GM19324 (cell line): ENCODE measurements at regions not wholly inside any gene's neighbourhood (a gene's known extent, or its start where the extent isn't known, plus 50 kb on each side); places are given as distances from the start of the nearest gene placed in this dataset.

Experiments used
- ATAC-seq: cut with Tn5 transposase; IDR thresholded peaks from one replicate; pipeline ENCODE4 v1.9.1; 2021; ENCODE audit warnings: mild to moderate bottlenecking, moderate library complexity; ENCODE audit not compliant: unreplicated experiment, low FRiP score

- ATAC-seq = no peak
Observed at GRCh38 chr9:86893811-86894490, 53.4 kb downstream of the GAS1 start.

DNA sequence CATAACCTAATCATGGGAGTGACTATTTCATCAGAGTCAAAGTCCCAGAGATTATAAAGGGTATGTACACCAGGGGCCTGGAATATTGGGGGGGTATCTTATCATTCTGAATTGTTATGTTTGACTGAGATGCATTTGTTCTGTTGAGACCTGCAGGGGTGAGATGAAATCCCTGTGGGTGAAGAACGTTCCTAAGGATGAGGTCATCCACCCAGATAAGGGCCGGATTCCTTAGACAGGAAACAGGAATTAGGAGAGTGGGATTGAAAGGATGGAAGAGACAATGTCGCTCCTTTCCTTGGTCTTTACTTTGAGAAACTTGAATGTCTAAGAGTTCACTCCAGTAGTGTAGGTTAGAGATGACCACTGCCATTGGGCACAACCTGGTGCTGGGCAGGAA is 54.7 kb downstream of the GAS1 start:
- no peak for ATAC-seq

GRCh38 chr9:86891886-86892437 is 55.3 kb downstream of the GAS1 start:
- ATAC-seq = no peak

DNA sequence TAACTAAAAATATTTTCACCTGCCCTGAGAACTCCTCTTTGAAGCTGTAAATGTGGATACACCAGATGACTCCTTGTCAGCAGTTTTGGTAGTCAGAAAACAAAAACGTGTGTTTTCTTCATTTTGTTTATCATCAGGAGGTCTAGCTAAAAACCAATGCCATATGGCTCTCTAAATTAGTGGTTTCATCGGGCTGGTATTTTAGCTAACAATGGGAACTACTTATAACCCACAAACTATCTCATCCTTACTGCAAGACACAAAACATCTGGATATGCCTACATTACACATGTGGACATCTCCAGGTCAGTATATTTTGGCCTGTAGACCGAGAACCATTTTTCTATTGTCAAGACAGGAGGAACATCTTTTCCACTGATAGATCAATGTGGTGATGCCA is 56.2 kb downstream of the GAS1 start:
- no peak for ATAC-seq

DNA sequence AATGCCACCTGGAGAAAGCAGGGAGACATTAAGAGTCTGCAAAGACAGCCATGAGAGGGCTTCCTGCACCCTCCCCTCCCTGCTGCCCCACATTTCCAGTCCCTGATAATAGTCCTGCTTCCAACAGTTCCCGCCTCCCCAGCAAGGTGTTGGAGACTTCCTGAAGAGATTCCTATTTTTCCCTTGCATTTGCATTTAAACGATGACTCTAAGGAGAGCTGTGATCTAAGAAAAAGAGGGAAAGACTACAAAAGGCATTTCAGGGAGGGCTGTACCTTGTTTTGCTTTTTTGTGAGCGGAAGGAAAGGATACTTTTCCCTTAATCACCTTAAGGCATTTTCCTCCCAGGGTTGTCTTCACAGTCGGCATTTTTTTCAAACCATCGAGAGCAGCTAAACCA is 62.1 kb downstream of the GAS1 start:
- no peak for ATAC-seq

DNA sequence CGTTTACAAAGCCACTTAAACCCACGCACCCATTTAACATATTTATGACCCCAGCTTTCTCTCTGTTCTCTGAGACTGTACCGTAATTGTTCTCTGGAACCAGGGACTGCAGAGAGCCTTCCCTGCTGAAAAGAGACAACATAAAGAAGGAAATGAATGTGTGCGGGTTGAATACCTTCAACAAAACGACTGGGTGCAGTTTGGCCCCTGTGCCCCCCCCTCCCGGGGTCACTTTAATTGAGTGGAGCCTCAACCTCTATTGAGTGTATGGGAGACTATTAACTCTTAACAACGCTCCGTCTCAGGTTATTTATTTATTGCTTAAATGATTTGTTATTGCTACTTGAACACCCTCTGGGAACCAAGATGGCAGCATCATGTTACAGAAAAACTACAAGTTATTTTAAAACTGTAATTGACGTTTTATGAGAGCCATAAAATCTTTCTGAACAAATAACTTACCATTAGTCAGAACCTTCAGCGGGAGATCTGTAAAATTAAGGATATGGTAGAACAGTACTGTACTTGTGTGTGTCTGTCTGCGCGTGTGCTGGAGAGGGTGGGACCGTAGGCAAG is 70.6 kb downstream of the GAS1 start:
- no peak for ATAC-seq

DNA sequence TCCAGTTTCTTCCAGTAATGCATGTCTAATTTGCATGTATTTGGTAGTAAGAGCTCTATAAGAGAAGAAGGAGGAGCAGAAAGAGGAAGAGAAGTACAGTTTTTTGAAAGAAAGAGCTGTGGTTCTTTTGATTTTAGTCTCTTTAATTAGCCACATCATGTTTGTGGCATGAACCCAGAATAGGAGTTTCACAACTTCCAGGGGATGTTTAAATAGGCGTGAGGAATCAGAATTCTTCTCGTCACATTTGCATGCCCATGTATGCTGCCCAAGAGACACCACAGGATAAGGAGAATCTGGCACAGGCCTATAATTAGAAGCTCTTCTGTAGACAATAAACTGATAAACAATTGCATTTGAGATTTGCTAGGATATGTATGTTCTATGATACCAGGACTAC is 78.7 kb downstream of the GAS1 start:
- ATAC-seq = no peak

- no peak for ATAC-seq
Observed at GRCh38 chr9:86867804-86868313, 79.4 kb downstream of the GAS1 start.

DNA sequence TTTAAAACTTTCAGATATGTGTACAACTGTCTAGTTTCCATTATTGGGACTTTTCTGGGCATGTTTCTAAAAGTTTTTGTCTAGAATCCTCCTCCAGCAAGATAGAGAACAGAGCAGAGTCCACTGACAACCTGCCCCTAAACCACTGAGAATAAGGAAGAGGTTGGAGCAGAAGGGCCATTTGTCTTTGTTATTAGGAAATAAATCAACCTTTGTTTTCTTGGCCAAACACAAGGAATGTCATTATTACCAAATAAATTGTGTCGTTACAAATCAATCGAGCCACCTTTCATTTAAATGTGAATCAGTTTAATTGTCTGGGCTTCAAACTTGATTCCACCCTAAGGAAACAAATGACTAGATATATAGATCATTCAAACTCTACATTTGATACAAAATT is 81.4 kb downstream of the GAS1 start:
- ATAC-seq = no peak

- ATAC-seq = no peak
Observed at GRCh38 chr9:86860006-86860405, 87.3 kb downstream of the GAS1 start.

- ATAC-seq = no peak
Observed at GRCh38 chr9:86859056-86859455, 88.2 kb downstream of the GAS1 start.

- ATAC-seq = no peak
Observed at GRCh38 chr9:86858009-86858408, 89.3 kb downstream of the GAS1 start.

DNA sequence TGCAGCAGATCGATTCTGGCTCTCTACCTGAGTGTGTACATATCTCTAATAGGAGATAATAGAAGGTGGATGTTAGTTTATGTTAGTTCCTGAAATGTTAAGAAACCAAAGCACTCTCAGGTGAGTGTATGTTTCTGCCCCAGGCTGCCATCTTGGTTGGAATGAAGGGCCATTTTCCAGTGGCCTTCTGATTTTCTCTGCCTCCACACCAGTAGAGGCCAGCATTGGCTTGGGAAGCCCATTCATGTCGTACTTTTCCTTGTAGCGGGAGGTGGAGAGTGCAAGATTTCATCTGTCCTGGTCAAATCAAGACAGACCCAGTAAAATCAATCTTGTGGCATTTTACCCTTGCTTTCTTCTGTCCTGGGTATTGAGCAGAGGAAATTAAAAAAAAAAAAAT is 91.0 kb downstream of the GAS1 start:
- ATAC-seq = no peak

- ATAC-seq = no peak
Observed at GRCh38 chr9:86854898-86855523, 92.3 kb downstream of the GAS1 start.

- ATAC-seq = no peak
Observed at GRCh38 chr9:86846656-86847055, 100.7 kb downstream of the GAS1 start.

DNA sequence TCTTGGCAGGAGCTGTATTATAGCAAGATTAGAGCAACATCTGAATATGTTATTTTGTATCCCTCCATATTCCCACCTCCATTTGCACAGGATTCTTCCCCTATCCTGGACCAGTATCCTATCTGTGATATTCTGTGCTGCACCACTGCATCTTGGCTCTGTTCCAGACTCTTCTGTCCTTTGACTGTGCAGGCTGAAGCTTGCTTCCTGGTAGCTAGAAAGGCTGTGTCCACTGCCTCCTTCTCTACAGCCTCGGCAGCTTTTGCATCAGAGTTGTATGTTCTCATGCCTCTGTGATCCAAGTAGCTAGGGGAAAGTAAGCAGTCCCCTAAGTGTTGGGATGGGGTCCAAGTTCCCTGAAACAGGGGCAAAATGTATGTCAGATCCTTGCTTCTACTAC is 104.1 kb downstream of the GAS1 start:
- no peak for ATAC-seq

- ATAC-seq = no peak
Observed at GRCh38 chr9:86842573-86842972, 104.7 kb downstream of the GAS1 start.

DNA sequence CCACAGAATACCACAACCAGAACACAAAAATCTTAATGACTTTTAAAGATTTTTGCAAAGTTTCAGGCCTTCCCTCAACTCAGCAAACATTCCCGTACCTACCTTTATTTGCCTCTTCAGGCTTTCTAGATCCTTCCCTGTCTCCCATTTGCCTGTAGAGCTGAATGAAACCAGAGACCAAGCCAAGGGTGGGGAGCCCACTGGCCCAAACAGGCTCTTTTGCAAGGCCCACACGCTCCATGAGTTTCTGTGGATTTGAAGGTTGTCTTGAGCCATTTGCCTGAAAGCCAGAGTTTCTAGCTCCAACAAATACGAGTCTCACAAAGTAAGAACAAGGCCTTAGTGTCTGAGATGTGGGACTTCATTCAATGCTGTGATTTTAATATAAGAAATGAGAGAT is 107.8 kb downstream of the GAS1 start:
- no peak for ATAC-seq

GRCh38 chr9:86838519-86839497 is 108.5 kb downstream of the GAS1 start:
- ATAC-seq = no peak

- no peak for ATAC-seq
Observed at GRCh38 chr9:86837345-86837744, 110.0 kb downstream of the GAS1 start.

DNA sequence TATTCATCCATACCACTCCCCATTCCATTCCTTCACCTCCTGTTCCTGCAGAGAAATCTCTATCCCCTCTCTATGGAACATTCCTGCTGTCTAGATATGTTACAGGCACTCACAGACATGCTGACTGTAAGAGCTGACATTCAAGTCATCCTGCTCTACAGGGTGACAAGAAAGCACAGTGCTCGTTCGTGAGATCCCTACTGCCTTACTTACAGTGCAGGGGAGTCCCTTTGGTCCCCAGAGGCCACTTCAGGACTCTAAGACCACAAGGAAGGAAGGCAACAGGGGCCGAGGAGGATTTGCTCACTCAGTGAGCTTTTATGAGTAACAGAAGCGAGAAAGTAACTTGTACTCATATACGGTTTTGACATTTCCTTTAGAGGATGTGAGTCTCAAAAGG is 110.5 kb downstream of the GAS1 start:
- peak; percentile 53 for ATAC-seq
